Right lobe of liver (tissue), 4 donors: ENCODE measurements at regions not wholly inside any gene's neighbourhood (a gene's known extent, or its start where the extent isn't known, plus 50 kb on each side); places are given as distances from the start of the nearest gene placed in this dataset.

ENCODE experiments used
- CTCF ChIP-seq, 4 donors: fragments of 200-600 bp in 3 of 4; fragments of 450-650 bp in 1 of 4; IDR thresholded peaks; one replicate each; pipeline versions ENCODE4 v1.5.1 to v1.8.0; 2016 to 2022; ENCODE audit warnings: antibody characterized with exemption in 4 of 4, mild to moderate bottlenecking in 2 of 4
- POLR2A ChIP-seq: fragments of 450-650 bp; IDR thresholded peaks from one replicate; pipeline ENCODE4 v1.6.1; 2017; ENCODE audit warnings: antibody characterized with exemption, mild to moderate bottlenecking
- donor health status: DM: no; HTN: no; CAD: no.
- donor health status: DM: no; HTN: no; CAD: no.
- donor health status: DM: no; HTN: yes; CAD: no.

GRCh38 chr12:4174417-4174816, 99.1 kb upstream of the CCND2 start:
- TF ChIP-seq CTCF (IDR thresholded peaks at IDR 0.05), result no peak
- no peak for TF ChIP-seq POLR2A
